Naive thymus-derived CD4-positive, alpha-beta T cell (primary cell): ENCODE measurements at regions not wholly inside any gene's neighbourhood (a gene's known extent, or its start where the extent isn't known, plus 50 kb on each side); places are given as distances from the start of the nearest gene placed in this dataset.

ENCODE experiments used
- ATAC-seq: fragments of 150-1000 bp; cut with Tn5 transposase; 2 replicates; pipeline ENCODE4 v1.10.0; 2021; ENCODE audit warnings: mild to moderate bottlenecking, moderate library complexity
- CTCF ChIA-PET: fragments of 350-600 bp; sonication (Branson Sonifier 250); formaldehyde crosslinking; loops from one replicate; lab custom pipeline; 2021; ENCODE audit warnings: antibody characterized with exemption; lab: Charles Lee
- POLR2A ChIA-PET: fragments of 350-600 bp; sonication (Branson Sonifier 250); formaldehyde crosslinking; loops from one replicate; lab custom pipeline; 2021; ENCODE audit warnings: antibody characterized with exemption, inconsistent platforms; lab: Charles Lee
- DNase-seq, 9 donors: peaks; one replicate each; pipeline versions ENCODE4 v3.0.0 to v3.0.0-alpha.2; 2020 to 2022; ENCODE audit warnings: mixed read lengths in 1 of 9
- H3K27ac ChIP-seq: one replicate; pipeline ENCODE4 v1.7.0; 2013; ENCODE audit warnings: mild to moderate bottlenecking, low read depth, low read length, moderate library complexity
- H3K27me3 ChIP-seq, 2 donors: one replicate each; pipeline ENCODE4 v1.7.0; 2013; ENCODE audit warnings: low read length in 2 of 2, mild to moderate bottlenecking in 2 of 2, moderate library complexity in 2 of 2; ENCODE audit not compliant: control insufficient read depth in 2 of 2, insufficient read depth in 2 of 2
- H3K36me3 ChIP-seq, 3 experiments: 1 replicate in 2 of 3; 2 replicates in 1 of 3; pipeline ENCODE4 v1.7.0; 2013; ENCODE audit warnings: low read length in 3 of 3, mild to moderate bottlenecking in 3 of 3, moderate library complexity in 1 of 3; ENCODE audit not compliant: insufficient read depth in 3 of 3, control insufficient read depth in 2 of 3
- H3K4me1 ChIP-seq, 2 donors: one replicate each; pipeline ENCODE4 v1.7.0; 2013; ENCODE audit warnings: low read length in 2 of 2, mild to moderate bottlenecking in 2 of 2, moderate library complexity in 1 of 2; ENCODE audit not compliant: control insufficient read depth in 2 of 2, insufficient read depth in 2 of 2
- H3K4me3 ChIP-seq: 2 replicates; pipeline ENCODE4 v1.7.0; 2013; ENCODE audit warnings: mild to moderate bottlenecking, low read length
- H3K9me3 ChIP-seq, 3 experiments: 1 replicate in 2 of 3; 2 replicates in 1 of 3; pipeline ENCODE4 v1.7.0; 2013; ENCODE audit warnings: low read length in 3 of 3; ENCODE audit not compliant: control insufficient read depth in 2 of 3
- H3K27ac Mint-ChIP-seq, 9 donors: one replicate each; pipeline ENCODE4 v1.8.0; 2020 to 2022; ENCODE audit warnings: mixed read lengths in 9 of 9, mild to moderate bottlenecking in 8 of 9, moderate library complexity in 5 of 9, inconsistent platforms in 2 of 9
- H3K27me3 Mint-ChIP-seq, 5 donors: one replicate each; pipeline ENCODE4 v1.8.0; 2021 to 2022; ENCODE audit warnings: mixed read lengths in 5 of 5, mild to moderate bottlenecking in 1 of 5
- H3K36me3 Mint-ChIP-seq, 5 donors: one replicate each; pipeline ENCODE4 v1.8.0; 2020 to 2022; ENCODE audit warnings: mixed read lengths in 5 of 5, mild to moderate bottlenecking in 3 of 5, inconsistent platforms in 1 of 5
- H3K4me1 Mint-ChIP-seq, 7 donors: one replicate each; pipeline ENCODE4 v1.8.0; 2020 to 2022; ENCODE audit warnings: mixed read lengths in 7 of 7, mild to moderate bottlenecking in 3 of 7, inconsistent platforms in 1 of 7
- H3K4me3 Mint-ChIP-seq, 10 donors: one replicate each; pipeline ENCODE4 v1.8.0; 2020 to 2022; ENCODE audit warnings: mild to moderate bottlenecking in 10 of 10, mixed read lengths in 10 of 10, moderate library complexity in 6 of 10, inconsistent platforms in 2 of 10
- H3K9me3 Mint-ChIP-seq, 11 donors: one replicate each; pipeline ENCODE4 v1.8.0; 2020 to 2022; ENCODE audit warnings: mixed read lengths in 11 of 11, mild to moderate bottlenecking in 4 of 11, inconsistent platforms in 1 of 11, moderate library complexity in 1 of 11
- intact Hi-C, 2 donors: fragments of 100-400 bp; cut with micrococcal nuclease; formaldehyde crosslinking; loops; one replicate each; pipeline ENCODE4 v1.15.1; 2023

- DNase-seq: no peak
- no peaks in the 10 kb centered on the region for H3K4me1 Mint-ChIP-seq
Observed at GRCh38 chr13:34422956-34423355, 519.1 kb upstream of the NBEA start.

GRCh38 chr13:34425327-34425949, 516.6 kb upstream of the NBEA start:
- no peak overlapping the region for H3K4me3 Mint-ChIP-seq

More at GRCh38 chr13:34422956-34423355, 519.1 kb upstream of the NBEA start:
- Histone ChIP-seq H3K27me3 (no peaks in the 10 kb centered on the region), H3K9me3 (no peaks in the 10 kb centered on the region), H3K36me3 (no peaks in the 10 kb centered on the region), H3K27ac (no peak overlapping the region), H3K4me1 (no peaks in the 10 kb centered on the region), H3K4me3 (no peak overlapping the region)
- Mint-ChIP-seq H3K27me3 (no peaks in the 10 kb centered on the region), H3K36me3 (no peaks in the 10 kb centered on the region), H3K27ac (no peak overlapping the region), H3K9me3 (peaks cover 0 to 4% (median 0%) of the 10 kb centered on the region in 11 donors), H3K4me3 (no peak overlapping the region)
- intact Hi-C loops: no loop called here
- ChIA-PET POLR2A (no interaction called here), CTCF (no interaction called here)
- no peak for ATAC-seq

DNA sequence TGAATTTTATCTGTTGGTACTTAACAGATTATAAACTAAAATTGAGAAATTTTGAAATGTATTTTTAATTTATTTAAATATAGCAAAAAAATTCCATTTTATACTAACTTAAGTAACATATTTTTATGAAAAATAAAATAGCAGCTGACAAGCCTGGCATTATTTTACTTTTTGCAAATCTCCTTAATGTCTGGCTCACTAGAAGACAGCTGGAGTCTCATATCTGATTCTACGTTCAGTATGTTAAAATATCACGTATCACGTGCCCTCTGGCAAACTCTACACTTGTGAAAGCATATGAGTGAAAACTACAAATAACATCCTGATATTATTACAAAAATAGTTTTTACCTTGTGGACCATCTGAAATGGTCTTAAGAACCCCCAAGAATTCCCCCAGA, 513.2 kb upstream of the NBEA start:
- no peaks in the 10 kb centered on the region for H3K27me3 ChIP-seq
- ChIA-PET POLR2A (no interaction called here), CTCF (no interaction called here)
- intact Hi-C loops: no loop called here
- H3K4me1 Mint-ChIP-seq: no peaks in the 10 kb centered on the region
- no peak overlapping the region for H3K27ac Mint-ChIP-seq
- no peaks in the 10 kb centered on the region for H3K27me3 Mint-ChIP-seq
- no peaks in the 10 kb centered on the region for H3K36me3 Mint-ChIP-seq
- peaks cover 0 to 11% (median 0%) of the 10 kb centered on the region in 11 donors for H3K9me3 Mint-ChIP-seq
- no peak for DNase-seq
- no peak overlapping the region for H3K4me3 Mint-ChIP-seq
- no peak overlapping the region for H3K4me3 ChIP-seq
- H3K27ac ChIP-seq: no peak overlapping the region
- no peaks in the 10 kb centered on the region for H3K9me3 ChIP-seq
- no peaks in the 10 kb centered on the region for H3K4me1 ChIP-seq
- H3K36me3 ChIP-seq: no peaks in the 10 kb centered on the region
- ATAC-seq: no peak

More at GRCh38 chr13:34425327-34425949, 516.6 kb upstream of the NBEA start:
- Mint-ChIP-seq H3K4me1 (no peaks in the 10 kb centered on the region), H3K27ac (no peak overlapping the region), H3K9me3 (peaks cover 0 to 6% (median 0%) of the 10 kb centered on the region in 11 donors), H3K27me3 (no peaks in the 10 kb centered on the region), H3K36me3 (no peaks in the 10 kb centered on the region)
- no peaks in the 10 kb centered on the region for H3K27me3 ChIP-seq
- no peak for DNase-seq
- H3K9me3 ChIP-seq: no peaks in the 10 kb centered on the region
- no peak overlapping the region for H3K27ac ChIP-seq
- H3K4me3 ChIP-seq: no peak overlapping the region
- intact Hi-C loops: no loop called here
- POLR2A ChIA-PET: no interaction called here
- H3K36me3 ChIP-seq: no peaks in the 10 kb centered on the region
- no peak for ATAC-seq
- H3K4me1 ChIP-seq: no peaks in the 10 kb centered on the region
- CTCF ChIA-PET: no interaction called here

DNA sequence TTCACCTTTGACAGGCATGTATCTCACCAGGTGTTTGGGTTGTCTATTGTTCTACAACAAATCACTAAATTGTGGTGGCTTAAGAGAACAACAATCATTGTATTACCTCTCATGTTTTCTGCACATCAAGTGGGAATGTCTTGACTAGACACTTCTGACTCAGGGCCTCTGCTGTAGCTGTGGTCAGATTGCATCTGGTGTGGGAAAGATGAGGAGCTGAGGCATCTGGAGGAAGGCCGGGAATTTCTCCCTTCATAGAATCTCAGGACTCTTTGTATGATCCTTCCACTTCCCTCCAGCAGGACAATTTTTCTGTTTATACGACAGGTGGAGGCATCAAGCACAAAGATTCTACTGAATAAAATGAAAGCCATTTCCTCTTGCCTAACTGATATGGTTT, 511.8 kb upstream of the NBEA start:
- Mint-ChIP-seq H3K27ac (no peak overlapping the region), H3K36me3 (no peaks in the 10 kb centered on the region), H3K4me3 (no peak overlapping the region), H3K9me3 (peaks cover 0 to 11% (median 0%) of the 10 kb centered on the region in 11 donors), H3K27me3 (no peaks in the 10 kb centered on the region), H3K4me1 (no peaks in the 10 kb centered on the region)
- ChIA-PET POLR2A (no interaction called here), CTCF (no interaction called here)
- Histone ChIP-seq H3K4me1 (no peaks in the 10 kb centered on the region), H3K27me3 (no peaks in the 10 kb centered on the region), H3K4me3 (no peak overlapping the region), H3K36me3 (no peaks in the 10 kb centered on the region), H3K27ac (no peak overlapping the region), H3K9me3 (no peaks in the 10 kb centered on the region)
- intact Hi-C loops: no loop called here
- ATAC-seq (no peak), DNase-seq (no peak)

DNA sequence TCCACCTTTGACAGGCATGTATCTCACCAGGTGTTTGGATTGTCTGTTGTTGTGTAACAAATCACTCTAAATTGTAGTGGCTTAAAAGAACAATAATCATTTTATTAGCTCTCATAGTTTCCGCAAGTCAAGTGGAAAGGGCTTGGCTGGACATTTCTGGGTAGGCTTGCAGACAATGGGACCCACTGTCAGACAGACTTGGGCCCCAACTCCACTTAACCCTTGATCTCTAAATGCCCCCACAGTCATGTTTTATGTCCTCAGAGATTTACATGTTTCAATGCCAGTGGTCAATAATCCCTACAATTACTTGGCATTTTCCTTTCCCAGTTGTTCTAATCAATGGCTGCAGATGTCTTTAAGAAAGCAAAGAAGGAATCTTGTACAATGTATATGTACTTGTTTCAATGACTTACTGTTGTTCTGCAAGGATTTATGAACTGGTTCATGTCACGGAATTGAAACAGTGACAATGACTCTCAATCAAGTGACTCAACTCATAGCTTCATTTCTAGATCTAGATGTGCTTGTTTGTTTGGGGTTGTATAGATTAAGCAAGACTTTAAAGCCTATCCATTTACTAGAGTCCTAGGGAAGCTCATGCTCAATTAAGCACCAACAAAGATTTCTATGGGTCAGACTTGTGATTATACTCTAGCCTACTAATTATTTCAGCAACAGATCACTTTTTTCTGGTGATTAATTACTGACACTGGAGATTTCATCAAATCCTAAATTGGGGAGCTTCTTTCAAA, 510.1 kb upstream of the NBEA start:
- Histone ChIP-seq H3K27ac (no peak overlapping the region), H3K9me3 (no peaks in the 10 kb centered on the region), H3K4me3 (no peak overlapping the region), H3K4me1 (no peaks in the 10 kb centered on the region), H3K27me3 (no peaks in the 10 kb centered on the region), H3K36me3 (no peaks in the 10 kb centered on the region)
- no peaks in the 10 kb centered on the region for H3K4me1 Mint-ChIP-seq
- intact Hi-C loops: no loop called here
- no peaks in the 10 kb centered on the region for H3K27me3 Mint-ChIP-seq
- no peak for DNase-seq
- ChIA-PET CTCF (no interaction called here), POLR2A (no interaction called here)
- H3K9me3 Mint-ChIP-seq: peaks cover 0 to 11% (median 0%) of the 10 kb centered on the region in 11 donors
- H3K36me3 Mint-ChIP-seq: no peaks in the 10 kb centered on the region
- ATAC-seq: no peak
- H3K27ac Mint-ChIP-seq: no peak overlapping the region
- H3K4me3 Mint-ChIP-seq: no peak overlapping the region

DNA sequence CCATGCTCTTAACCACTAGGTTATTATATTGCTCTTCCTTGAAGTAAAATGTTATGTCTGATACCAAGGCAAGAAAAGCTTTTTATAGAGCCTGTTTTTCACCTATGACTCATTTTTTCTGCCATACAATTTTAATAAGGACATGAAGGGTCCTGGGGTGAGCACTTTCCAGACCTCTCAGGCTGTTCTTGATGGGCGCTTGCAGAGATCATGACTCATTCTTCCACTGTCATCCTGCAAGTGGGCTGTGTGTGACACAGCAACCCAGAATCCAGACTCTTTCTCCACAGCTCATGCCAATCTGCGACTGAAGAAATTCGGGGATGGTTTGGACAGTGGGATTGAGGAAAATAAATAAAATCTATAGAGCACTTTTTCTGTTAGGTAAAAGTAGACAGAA, 506.7 kb upstream of the NBEA start:
- Mint-ChIP-seq H3K27me3 (no peaks in the 10 kb centered on the region), H3K4me3 (no peak overlapping the region), H3K4me1 (no peaks in the 10 kb centered on the region), H3K27ac (no peak overlapping the region), H3K9me3 (peaks cover 0 to 11% (median 0%) of the 10 kb centered on the region in 11 donors), H3K36me3 (no peaks in the 10 kb centered on the region)
- CTCF ChIA-PET: no interaction called here
- Histone ChIP-seq H3K4me3 (no peak overlapping the region), H3K9me3 (no peaks in the 10 kb centered on the region), H3K36me3 (no peaks in the 10 kb centered on the region), H3K27me3 (no peaks in the 10 kb centered on the region), H3K27ac (no peak overlapping the region), H3K4me1 (no peaks in the 10 kb centered on the region)
- no peak for DNase-seq
- ATAC-seq: no peak
- intact Hi-C loops: no loop called here
- POLR2A ChIA-PET: no interaction called here

- H3K4me1 ChIP-seq: no peaks in the 10 kb centered on the region
- H3K27ac ChIP-seq: no peak overlapping the region
- H3K36me3 ChIP-seq: no peaks in the 10 kb centered on the region
- CTCF ChIA-PET: no interaction called here
- Mint-ChIP-seq H3K36me3 (no peaks in the 10 kb centered on the region), H3K9me3 (peaks cover 0 to 7% (median 0%) of the 10 kb centered on the region in 11 donors), H3K4me1 (no peaks in the 10 kb centered on the region), H3K27me3 (no peaks in the 10 kb centered on the region), H3K4me3 (no peak overlapping the region), H3K27ac (no peak overlapping the region)
- intact Hi-C loops: no loop called here
- POLR2A ChIA-PET: no interaction called here
- DNase-seq: no peak
- H3K9me3 ChIP-seq: no peaks in the 10 kb centered on the region
- H3K4me3 ChIP-seq: no peak overlapping the region
- H3K27me3 ChIP-seq: no peaks in the 10 kb centered on the region
- no peak for ATAC-seq
Observed at GRCh38 chr13:34437873-34438272, 504.2 kb upstream of the NBEA start.
